ENCODE measurements at regions not wholly inside any gene's neighbourhood (a gene's known extent, or its start where the extent isn't known, plus 50 kb on each side); places are given as distances from the start of the nearest gene placed in this dataset.

GRCh38 chr2:55112229-55113031 lies 62.2 kb upstream of the RTN4 start:
- TF ChIP-seq YY1 (tag by site-specific recombination; IDR thresholded peaks at IDR 0.05) (no peak), TRIM28 (IDR thresholded peaks at IDR 0.05; ENCODE audit: borderline replicate concordance, low read length) (peak; percentile 64; the same call in 1 of the 2 replicates), ZIC2 (tag by site-specific recombination; IDR thresholded peaks at IDR 0.05) (peak; percentile 6; the same call in 1 of the 2 replicates), CTCF (tag by site-specific recombination; IDR thresholded peaks at IDR 0.05) (0 out of 2 replicates have a peak, but pooled peaks have one; percentile 27), ZNF560 (tag by site-specific recombination; IDR thresholded peaks at IDR 0.05; ENCODE audit: borderline replicate concordance) (no peak), ZBTB6 (tag by site-specific recombination; IDR thresholded peaks at IDR 0.05) (0 out of 2 replicates have a peak, but pooled peaks have one; percentile 46)
- no peak overlapping the region for H3K4me3 ChIP-seq (ENCODE audit: low read depth, low read length)
- H3K27ac ChIP-seq (ENCODE audit: extremely low read depth, low read depth, low read length) = peak overlapping the region; percentile 70; the same call in 1 of the 2 replicates
- ChIA-PET CTCF (interaction anchor here (1.0 to 1.9 kb wide), 4 partner anchors 15 to 62 kb away, joined by 3 to 6 read pairs (median 4); partner anchors contain the start of gene RTN4), POLR2A (interaction anchor here (0.7 to 2.5 kb wide), 5 partner anchors 9 to 64 kb away, joined by 3 to 19 read pairs (median 7); partner anchors contain the start of gene RTN4)
- no peaks in the 10 kb centered on the region for H3K36me3 ChIP-seq (ENCODE audit: control insufficient read depth in 2 of 2, insufficient read depth in 1 of 2, low read length in 2 of 2)
- H3K9me3 ChIP-seq (ENCODE audit: control insufficient read depth, insufficient read depth, low read depth, low read length) = no peaks in the 10 kb centered on the region
- peaks cover 13% of the 10 kb centered on the region for H3K4me1 ChIP-seq (ENCODE audit: control insufficient read depth, insufficient read depth, low read length)

GRCh38 chr2:55111570-55112228 lies 61.4 kb upstream of the RTN4 start:
- Histone ChIP-seq H3K27ac (ENCODE audit: extremely low read depth, low read depth, low read length) (peak overlapping the region; percentile 70), H3K9me3 (ENCODE audit: control insufficient read depth, insufficient read depth, low read depth, low read length) (no peaks in the 10 kb centered on the region), H3K4me3 (ENCODE audit: low read depth, low read length) (no peak overlapping the region), H3K4me1 (ENCODE audit: control insufficient read depth, insufficient read depth, low read length) (peaks cover 13% of the 10 kb centered on the region), H3K36me3 (ENCODE audit: control insufficient read depth in 2 of 2, insufficient read depth in 1 of 2, low read length in 2 of 2) (no peaks in the 10 kb centered on the region)
- POLR2A ChIA-PET = interaction anchor here (0.7 to 2.5 kb wide), 4 partner anchors 9 to 63 kb away, joined by 4 to 19 read pairs (median 8); partner anchors contain the start of gene RTN4
- CTCF ChIA-PET = interaction anchor here (1.0 to 1.9 kb wide), 5 partner anchors 14 to 320 kb away, joined by 3 to 6 read pairs (median 4); partner anchors contain the start of gene RTN4
- TF ChIP-seq ZNF121 (tag by site-specific recombination; IDR thresholded peaks at IDR 0.05) (no peak), KLF16 (tag by site-specific recombination; IDR thresholded peaks at IDR 0.05) (no peak), ZNF510 (tag by site-specific recombination; IDR thresholded peaks at IDR 0.05; ENCODE audit: insufficient replicate concordance) (no peak), ZNF211 (tag by site-specific recombination; IDR thresholded peaks at IDR 0.05; ENCODE audit: low read depth) (no peak), ZBTB26 (tag by site-specific recombination; optimal IDR thresholded peaks at IDR 0.05) (no peak), ZNF654 (tag by site-specific recombination; IDR thresholded peaks at IDR 0.05; ENCODE audit: low read depth) (no peak), ZNF221 (tag by site-specific recombination; IDR thresholded peaks at IDR 0.05; ENCODE audit: borderline replicate concordance) (no peak), RBAK (tag by site-specific recombination; IDR thresholded peaks at IDR 0.05) (no peak), GLI2 (tag by site-specific recombination; IDR thresholded peaks at IDR 0.05; ENCODE audit: borderline replicate concordance, low read depth) (no peak), ZBTB1 (tag by site-specific recombination; IDR thresholded peaks at IDR 0.05) (0 out of 2 replicates have a peak, but pooled peaks have one; percentile 80), WT1 (tag by site-specific recombination; IDR thresholded peaks at IDR 0.05) (no peak), ZNF341 (tag by site-specific recombination; IDR thresholded peaks at IDR 0.05; ENCODE audit: low read depth) (peak; percentile 40), ZNF561 (tag by site-specific recombination; IDR thresholded peaks at IDR 0.05; ENCODE audit: borderline replicate concordance) (peak; percentile 82; the same call in 1 of the 2 replicates), ZSCAN4 (tag by site-specific recombination; IDR thresholded peaks at IDR 0.05) (no peak), ZNF2 (tag by site-specific recombination; IDR thresholded peaks at IDR 0.05) (peak; percentile 49; the same call in 1 of the 2 replicates), ZSCAN5A (tag by site-specific recombination; IDR thresholded peaks at IDR 0.05) (no peak), ZNF514 (tag by site-specific recombination; IDR thresholded peaks at IDR 0.05) (no peak), ZNF350 (tag by site-specific recombination; IDR thresholded peaks at IDR 0.05) (no peak)

All from HEK293 (cell line).